Neural cell (in vitro differentiated cells): ENCODE measurements at regions not wholly inside any gene's neighbourhood (a gene's known extent, or its start where the extent isn't known, plus 50 kb on each side); places are given as distances from the start of the nearest gene placed in this dataset.

Experiments used
- H2AFZ ChIP-seq: fragments of 200-600, 300-800 bp; sonication (generic), shearing (Covaris generic); 2 replicates; pipeline ENCODE4 v1.6.0; 2014; ENCODE audit warnings: low read depth, mild to moderate bottlenecking, antibody characterized with exemption, low read length, moderate library complexity
- H3F3A ChIP-seq: fragments of 200-600 bp; shearing (Covaris generic); 2 replicates; pipeline ENCODE4 v1.6.1; 2016; ENCODE audit warnings: mild to moderate bottlenecking, moderate library complexity, mixed read lengths, antibody characterized with exemption, low read length; ENCODE audit not compliant: insufficient read depth, poor library complexity, severe bottlenecking
- H3K27ac ChIP-seq: fragments of 200-600, 300-800 bp; sonication (generic), shearing (Covaris generic); 2 replicates; pipeline ENCODE4 v1.5.1; 2014; ENCODE audit warnings: mild to moderate bottlenecking, low read length, moderate library complexity
- H3K27me3 ChIP-seq: fragments of 300-800, 200-600 bp; sonication (generic), shearing (Covaris generic); 2 replicates; pipeline ENCODE4 v1.6.0; 2014; ENCODE audit warnings: mild to moderate bottlenecking, low read depth, low read length, moderate library complexity; ENCODE audit not compliant: insufficient read depth
- H3K36me3 ChIP-seq: fragments of 300-800, 200-600 bp; sonication (generic), shearing (Covaris generic); 2 replicates; pipeline ENCODE4 v1.5.1; 2014; ENCODE audit warnings: mild to moderate bottlenecking, antibody characterized with exemption, low read length, moderate library complexity; ENCODE audit not compliant: insufficient read depth
- H3K4me2 ChIP-seq: fragments of 300-800, 200-600 bp; sonication (generic), shearing (Covaris generic); 2 replicates; pipeline ENCODE4 v1.6.0; 2014; ENCODE audit warnings: mild to moderate bottlenecking, low read length
- H3K4me3 ChIP-seq: fragments of 300-800, 200-600 bp; sonication (generic), shearing (Covaris generic); 2 replicates; pipeline ENCODE4 v1.5.1; 2014; ENCODE audit warnings: mild to moderate bottlenecking, low read length, moderate library complexity
- H3K79me2 ChIP-seq: fragments of 200-600 bp; shearing (Covaris generic); replicated peaks from 2 replicates; pipeline ENCODE4 v1.6.0; 2014; ENCODE audit warnings: mild to moderate bottlenecking, low read length, moderate library complexity; ENCODE audit not compliant: insufficient read depth
- H3K9ac ChIP-seq: fragments of 300-800, 200-600 bp; sonication (generic), shearing (Covaris generic); 2 replicates; pipeline ENCODE4 v1.6.1; 2016; ENCODE audit warnings: mild to moderate bottlenecking, low read length, mixed read lengths
- H3K9me2 ChIP-seq: fragments of 200-600 bp; shearing (Covaris generic); 2 replicates; pipeline ENCODE4 v1.6.1; 2016; ENCODE audit warnings: mild to moderate bottlenecking, low read length, mixed read lengths; ENCODE audit not compliant: insufficient read depth
- H3K9me3 ChIP-seq: fragments of 200-600, 300-800 bp; sonication (generic), shearing (Covaris generic); 2 replicates; pipeline ENCODE4 v1.6.1; 2016; ENCODE audit warnings: mild to moderate bottlenecking, mixed run types, low read length, moderate library complexity, mixed read lengths
- H4K20me1 ChIP-seq: fragments of 200-600 bp; shearing (Covaris generic); 2 replicates; pipeline ENCODE4 v1.6.1; 2016; ENCODE audit warnings: mild to moderate bottlenecking, mixed run types; ENCODE audit not compliant: insufficient read depth
- EP300 ChIP-seq: fragments of 450-650 bp; conservative IDR thresholded peaks from 2 replicates; pipeline ENCODE4 v1.6.1; 2014; ENCODE audit warnings: antibody characterized with exemption, mild to moderate bottlenecking, moderate library complexity; ENCODE audit not compliant: poor library complexity, severe bottlenecking
- EZH2 ChIP-seq: fragments of 200-600, 300-800 bp; shearing (Covaris generic), sonication (generic); IDR thresholded peaks from 2 replicates; pipeline ENCODE4 v1.6.1; 2014; ENCODE audit warnings: antibody characterized with exemption, low read length, borderline replicate concordance, mild to moderate bottlenecking; ENCODE audit not compliant: insufficient read depth, poor library complexity, severe bottlenecking
- MXI1 ChIP-seq: fragments of 450-650 bp; conservative IDR thresholded peaks from 2 replicates; pipeline ENCODE4 v1.6.1; 2014; ENCODE audit warnings: antibody characterized with exemption, mild to moderate bottlenecking; ENCODE audit not compliant: poor library complexity, severe bottlenecking
- POLR2AphosphoS5 ChIP-seq: IDR thresholded peaks from 2 replicates; pipeline ENCODE4 v1.6.1; 2012
- RAD21 ChIP-seq: fragments of 450-650 bp; conservative IDR thresholded peaks from 2 replicates; pipeline ENCODE4 v1.6.1; 2014; ENCODE audit warnings: antibody characterized with exemption, mild to moderate bottlenecking, moderate library complexity
- SMC3 ChIP-seq: fragments of 450-650 bp; conservative IDR thresholded peaks from 2 replicates; pipeline ENCODE4 v1.6.1; 2014; ENCODE audit warnings: antibody characterized with exemption, mild to moderate bottlenecking, moderate library complexity; ENCODE audit not compliant: poor library complexity
- TAF1 ChIP-seq: IDR thresholded peaks from 2 replicates; pipeline ENCODE4 v1.6.1; 2012; ENCODE audit warnings: low read depth
- TF ChIP-seq, protein P1 (sequence below): IDR thresholded peaks from 2 replicates; pipeline ENCODE4 v1.6.1; 2012; ENCODE audit warnings: borderline replicate concordance
- TF ChIP-seq, protein P2 (sequence below): fragments of 450-650 bp; IDR thresholded peaks from 2 replicates; pipeline ENCODE4 v1.5.1; 2014; ENCODE audit warnings: antibody characterized with exemption, mild to moderate bottlenecking, moderate library complexity; ENCODE audit not compliant: poor library complexity, severe bottlenecking

DNA sequence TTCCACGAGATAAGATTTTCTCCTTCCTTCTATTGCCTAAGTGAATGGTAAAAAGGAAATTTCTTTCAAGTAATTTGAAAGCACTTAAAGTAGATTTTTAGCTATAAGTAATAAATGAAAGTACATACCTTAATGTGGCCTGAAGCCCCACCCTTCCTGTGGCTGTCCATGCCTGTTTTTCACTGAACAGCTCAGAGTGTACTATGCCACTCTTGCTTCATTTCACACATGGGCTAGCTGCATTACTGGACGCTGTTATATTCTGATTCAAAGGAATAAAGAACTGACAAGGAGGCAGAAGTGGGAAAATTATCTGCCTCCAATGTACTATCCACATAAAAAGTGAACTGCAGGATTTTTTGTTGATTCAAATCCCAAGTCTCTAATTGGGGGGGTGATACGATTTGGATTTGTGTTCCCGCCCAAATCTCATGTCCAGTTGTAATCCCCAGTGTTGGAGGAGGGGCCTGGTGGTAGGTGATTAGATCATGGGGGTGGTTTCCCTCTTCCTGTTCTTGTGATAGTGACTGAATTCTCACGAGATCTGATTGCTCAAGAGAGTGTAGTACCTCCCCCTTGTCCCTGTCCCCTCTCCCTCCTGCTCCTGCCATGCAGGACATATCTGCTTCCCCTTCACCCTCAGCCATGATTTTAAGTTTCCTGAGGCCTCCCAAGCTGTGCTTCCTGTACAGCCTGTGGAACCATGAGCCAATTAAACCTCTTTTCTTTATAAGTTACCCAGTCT, 154.7 kb upstream of the SGCG start:
- no peak overlapping the region for H3K27ac ChIP-seq
- no peaks in the 10 kb centered on the region for H3K27me3 ChIP-seq
- no peaks in the 10 kb centered on the region for H4K20me1 ChIP-seq
- H3K9me2 ChIP-seq, result no peaks in the 10 kb centered on the region
- H3F3A ChIP-seq, result no peaks in the 10 kb centered on the region
- TF ChIP-seq TAF1 (no peak), RAD21 (no peak), SMC3 (no peak), EP300 (no peak), POLR2AphosphoS5 (no peak), EZH2 (no peak), MXI1 (no peak)
- TF ChIP-seq, protein P1, sequence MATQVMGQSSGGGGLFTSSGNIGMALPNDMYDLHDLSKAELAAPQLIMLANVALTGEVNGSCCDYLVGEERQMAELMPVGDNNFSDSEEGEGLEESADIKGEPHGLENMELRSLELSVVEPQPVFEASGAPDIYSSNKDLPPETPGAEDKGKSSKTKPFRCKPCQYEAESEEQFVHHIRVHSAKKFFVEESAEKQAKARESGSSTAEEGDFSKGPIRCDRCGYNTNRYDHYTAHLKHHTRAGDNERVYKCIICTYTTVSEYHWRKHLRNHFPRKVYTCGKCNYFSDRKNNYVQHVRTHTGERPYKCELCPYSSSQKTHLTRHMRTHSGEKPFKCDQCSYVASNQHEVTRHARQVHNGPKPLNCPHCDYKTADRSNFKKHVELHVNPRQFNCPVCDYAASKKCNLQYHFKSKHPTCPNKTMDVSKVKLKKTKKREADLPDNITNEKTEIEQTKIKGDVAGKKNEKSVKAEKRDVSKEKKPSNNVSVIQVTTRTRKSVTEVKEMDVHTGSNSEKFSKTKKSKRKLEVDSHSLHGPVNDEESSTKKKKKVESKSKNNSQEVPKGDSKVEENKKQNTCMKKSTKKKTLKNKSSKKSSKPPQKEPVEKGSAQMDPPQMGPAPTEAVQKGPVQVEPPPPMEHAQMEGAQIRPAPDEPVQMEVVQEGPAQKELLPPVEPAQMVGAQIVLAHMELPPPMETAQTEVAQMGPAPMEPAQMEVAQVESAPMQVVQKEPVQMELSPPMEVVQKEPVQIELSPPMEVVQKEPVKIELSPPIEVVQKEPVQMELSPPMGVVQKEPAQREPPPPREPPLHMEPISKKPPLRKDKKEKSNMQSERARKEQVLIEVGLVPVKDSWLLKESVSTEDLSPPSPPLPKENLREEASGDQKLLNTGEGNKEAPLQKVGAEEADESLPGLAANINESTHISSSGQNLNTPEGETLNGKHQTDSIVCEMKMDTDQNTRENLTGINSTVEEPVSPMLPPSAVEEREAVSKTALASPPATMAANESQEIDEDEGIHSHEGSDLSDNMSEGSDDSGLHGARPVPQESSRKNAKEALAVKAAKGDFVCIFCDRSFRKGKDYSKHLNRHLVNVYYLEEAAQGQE, result no peak
- TF ChIP-seq, protein P2, sequence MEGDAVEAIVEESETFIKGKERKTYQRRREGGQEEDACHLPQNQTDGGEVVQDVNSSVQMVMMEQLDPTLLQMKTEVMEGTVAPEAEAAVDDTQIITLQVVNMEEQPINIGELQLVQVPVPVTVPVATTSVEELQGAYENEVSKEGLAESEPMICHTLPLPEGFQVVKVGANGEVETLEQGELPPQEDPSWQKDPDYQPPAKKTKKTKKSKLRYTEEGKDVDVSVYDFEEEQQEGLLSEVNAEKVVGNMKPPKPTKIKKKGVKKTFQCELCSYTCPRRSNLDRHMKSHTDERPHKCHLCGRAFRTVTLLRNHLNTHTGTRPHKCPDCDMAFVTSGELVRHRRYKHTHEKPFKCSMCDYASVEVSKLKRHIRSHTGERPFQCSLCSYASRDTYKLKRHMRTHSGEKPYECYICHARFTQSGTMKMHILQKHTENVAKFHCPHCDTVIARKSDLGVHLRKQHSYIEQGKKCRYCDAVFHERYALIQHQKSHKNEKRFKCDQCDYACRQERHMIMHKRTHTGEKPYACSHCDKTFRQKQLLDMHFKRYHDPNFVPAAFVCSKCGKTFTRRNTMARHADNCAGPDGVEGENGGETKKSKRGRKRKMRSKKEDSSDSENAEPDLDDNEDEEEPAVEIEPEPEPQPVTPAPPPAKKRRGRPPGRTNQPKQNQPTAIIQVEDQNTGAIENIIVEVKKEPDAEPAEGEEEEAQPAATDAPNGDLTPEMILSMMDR, result no peak
- H3K4me3 ChIP-seq, result no peak overlapping the region
- no peaks in the 10 kb centered on the region for H3K79me2 ChIP-seq
- H2AFZ ChIP-seq, result no peak overlapping the region
- H3K4me2 ChIP-seq, result no peak overlapping the region
- no peak overlapping the region for H3K9ac ChIP-seq
- no peaks in the 10 kb centered on the region for H3K9me3 ChIP-seq
- H3K36me3 ChIP-seq, result no peaks in the 10 kb centered on the region

DNA sequence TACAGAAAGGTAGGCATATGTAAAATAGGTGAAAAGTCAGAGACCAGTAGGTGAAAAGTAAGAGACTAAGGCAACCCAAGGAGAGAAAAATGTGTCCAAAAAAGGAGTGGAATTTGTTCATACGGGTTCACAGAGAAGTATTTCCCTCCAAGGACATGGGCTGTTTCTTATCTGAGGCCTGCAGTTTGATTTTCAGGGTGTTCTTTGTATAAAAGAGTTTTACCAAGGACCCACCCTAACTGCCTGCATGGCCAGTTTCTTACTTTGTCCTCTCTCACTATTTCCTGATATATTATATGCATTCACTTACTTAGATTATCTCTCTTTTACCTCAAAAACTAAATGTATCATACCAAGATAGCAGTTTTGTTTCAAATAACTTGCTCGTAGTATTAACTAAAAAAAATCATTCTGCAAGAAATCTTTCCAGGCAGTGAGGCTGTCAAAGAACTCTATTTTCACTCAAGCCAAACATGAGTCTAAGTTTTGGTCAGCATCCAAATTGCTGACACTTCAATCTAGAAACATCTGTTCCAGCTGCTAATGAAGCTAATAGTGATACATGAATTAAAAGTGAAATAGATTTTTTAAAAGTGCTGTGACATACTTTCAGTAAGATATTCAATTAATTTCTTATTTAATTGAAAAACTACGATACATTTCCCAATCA, 141.4 kb upstream of the SGCG start:
- Histone ChIP-seq H3K27ac (no peak overlapping the region), H3K9me3 (no peaks in the 10 kb centered on the region), H3K36me3 (no peaks in the 10 kb centered on the region), H2AFZ (no peak overlapping the region), H3K9me2 (no peaks in the 10 kb centered on the region), H4K20me1 (no peaks in the 10 kb centered on the region), H3K4me2 (no peak overlapping the region), H3K9ac (no peak overlapping the region), H3K4me3 (no peak overlapping the region), H3F3A (no peaks in the 10 kb centered on the region), H3K27me3 (no peaks in the 10 kb centered on the region), H3K79me2 (no peaks in the 10 kb centered on the region)
- TF ChIP-seq EP300 (no peak), EZH2 (no peak), TAF1 (no peak), SMC3 (no peak), MXI1 (no peak), RAD21 (no peak)
- TF ChIP-seq, protein P2, result no peak
- TF ChIP-seq, protein P1, result no peak
